ENCODE measurements at regions not wholly inside any gene's neighbourhood (a gene's known extent, or its start where the extent isn't known, plus 50 kb on each side); places are given as distances from the start of the nearest gene placed in this dataset.
A peak's percentile ranks its signal among the peaks of the same experiment; 100 is the strongest.
"Not testable (repeated sequence)": the region's sequence is repeated elsewhere in the genome, so short reads cannot be mapped to it uniquely, and the experiment has no call there.

DNA sequence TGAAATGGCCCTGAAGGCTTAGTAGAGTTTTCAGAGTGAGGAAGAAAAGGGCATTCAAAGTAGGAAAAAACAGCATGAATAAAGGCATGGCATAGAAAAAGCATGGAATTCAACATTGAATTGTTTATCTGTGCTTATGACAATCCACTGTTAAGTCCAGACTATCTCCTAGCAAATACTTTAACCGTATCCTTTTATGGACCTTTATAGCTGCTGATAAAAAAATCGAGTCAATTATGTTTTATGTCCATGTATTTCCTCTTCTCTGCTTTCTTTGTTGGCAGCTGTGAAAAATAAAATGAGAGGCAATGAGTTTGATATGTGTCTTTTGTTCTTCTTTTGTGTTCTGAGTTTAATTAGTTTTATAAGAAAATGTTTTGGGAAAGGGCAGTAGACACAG lies 70.4 kb downstream of the TDRD15 start:
- DNase-seq (ENCODE audit: low read depth, low spot score), result no peak

DNA sequence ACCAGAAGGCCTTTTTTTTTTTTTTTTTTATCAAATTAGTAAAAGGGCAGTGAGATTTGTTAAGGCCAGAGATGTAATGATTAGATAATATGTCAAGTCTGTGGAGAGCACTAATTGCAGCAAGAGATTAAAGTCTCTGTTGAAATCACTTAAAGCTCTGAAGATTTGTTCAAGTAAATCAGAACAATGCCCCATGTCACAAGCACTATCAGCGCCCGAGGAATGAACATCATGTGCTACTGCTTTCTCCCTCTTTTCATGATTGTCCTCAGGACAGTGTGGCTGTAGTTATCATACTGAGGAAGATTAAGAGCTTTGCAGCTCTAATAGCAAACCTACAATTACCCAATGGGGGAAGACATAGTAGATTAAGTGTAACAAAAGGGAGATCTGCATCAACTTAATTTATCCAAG lies 71.1 kb downstream of the TDRD15 start:
- DNase-seq (ENCODE audit: low read depth, low spot score), result no peak

DNA sequence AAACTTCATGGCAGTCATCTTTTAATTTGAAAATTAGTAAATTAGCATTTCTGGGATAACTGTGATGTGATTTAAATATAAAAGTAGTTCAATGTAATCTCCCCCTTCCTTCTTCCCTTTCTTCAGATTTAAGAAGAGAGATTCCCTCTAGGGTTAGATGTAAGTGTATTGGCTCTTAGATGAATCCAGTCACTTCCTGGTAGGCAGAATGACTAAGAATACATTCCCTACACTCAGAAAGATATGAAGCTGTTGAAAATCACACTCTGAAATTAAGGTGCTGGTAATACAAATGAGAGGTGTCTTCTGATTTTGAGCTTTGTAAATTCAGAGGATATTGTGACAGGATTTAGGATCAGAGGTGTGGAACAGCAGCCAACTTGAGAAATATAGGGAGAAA lies 71.6 kb downstream of the TDRD15 start:
- no peak for DNase-seq (ENCODE audit: low read depth, low spot score)

DNA sequence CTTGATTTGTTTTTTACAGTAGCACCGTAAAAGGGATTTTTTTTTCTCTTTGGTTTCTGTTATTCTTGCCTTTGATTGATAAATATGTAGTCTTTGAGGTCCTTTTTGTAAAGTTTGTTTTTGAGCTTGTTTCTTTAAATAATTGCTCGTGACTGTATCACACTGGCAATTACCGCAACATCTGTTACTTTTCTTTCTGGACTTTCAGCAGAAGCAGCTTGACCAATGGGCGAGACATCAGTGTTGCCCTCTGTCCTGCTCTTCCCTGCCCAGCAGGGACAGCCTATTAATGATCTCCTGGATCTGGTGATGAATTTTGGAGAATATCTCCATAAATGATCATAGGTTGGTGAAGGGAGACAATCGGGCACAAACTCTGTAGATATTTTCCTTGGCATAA lies 74.9 kb downstream of the TDRD15 start:
- DNase-seq (ENCODE audit: low read depth, low spot score), result no peak

DNA sequence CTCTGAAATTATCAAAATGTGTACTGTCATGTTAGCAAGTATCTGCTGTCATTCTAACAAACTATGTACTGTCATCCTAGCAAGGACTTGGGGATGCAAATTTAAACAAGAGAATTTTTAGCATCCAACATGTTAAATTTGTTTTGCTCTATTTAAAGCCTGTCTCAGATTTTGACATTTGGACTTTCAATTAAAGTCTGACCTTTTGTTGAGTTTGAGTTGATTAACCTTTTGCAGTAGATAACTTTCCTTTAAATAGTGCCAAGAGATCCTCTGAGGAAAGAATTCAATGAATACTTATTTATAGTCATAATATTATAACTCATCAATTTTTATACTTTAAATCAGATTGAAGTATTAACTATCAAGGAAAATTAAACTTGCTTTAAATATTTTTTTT lies 80.2 kb downstream of the TDRD15 start:
- no peak for DNase-seq (ENCODE audit: low read depth, low spot score)

DNA sequence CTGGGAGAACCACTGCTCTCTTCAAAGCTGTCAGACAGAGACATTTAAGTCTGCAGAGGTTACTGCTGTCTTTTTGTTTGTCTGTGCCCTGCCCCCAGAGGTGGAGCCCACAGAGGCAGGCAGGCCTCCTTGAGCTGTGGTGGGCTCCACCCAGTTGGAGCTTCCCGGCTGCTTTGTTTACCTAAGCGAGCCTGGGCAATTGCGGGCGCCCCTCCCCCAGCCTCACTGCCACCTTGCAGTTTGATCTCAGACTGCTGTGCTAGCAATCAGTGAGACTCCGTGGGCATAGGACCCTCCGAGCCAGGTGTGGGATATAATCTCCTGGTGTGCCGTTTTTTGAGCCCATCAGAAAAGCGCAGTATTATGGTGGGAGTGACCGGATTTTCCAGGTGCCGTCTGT lies 90.3 kb downstream of the TDRD15 start:
- not testable (repeated sequence) for DNase-seq (ENCODE audit: low read depth, low spot score)

DNA sequence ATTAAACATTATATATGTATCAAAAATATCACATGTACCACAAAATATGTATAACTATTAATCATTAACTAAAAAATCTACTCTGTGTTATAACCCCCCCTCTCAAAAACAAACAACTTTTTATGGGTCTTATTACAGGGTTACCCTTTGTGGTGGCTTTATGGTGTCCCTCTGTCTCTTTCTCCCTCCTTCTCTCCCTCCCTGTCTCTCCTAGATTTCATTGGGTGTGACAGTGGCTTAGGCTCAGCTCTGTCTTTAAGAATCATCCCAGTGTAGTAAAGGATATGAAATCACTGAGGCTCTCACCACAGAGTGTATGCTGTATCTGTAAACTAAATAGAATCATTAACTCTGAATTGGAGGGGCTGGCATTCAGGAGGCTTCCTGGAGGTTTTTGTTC lies 93.7 kb downstream of the TDRD15 start:
- DNase-seq (ENCODE audit: low read depth, low spot score), result no peak

DNA sequence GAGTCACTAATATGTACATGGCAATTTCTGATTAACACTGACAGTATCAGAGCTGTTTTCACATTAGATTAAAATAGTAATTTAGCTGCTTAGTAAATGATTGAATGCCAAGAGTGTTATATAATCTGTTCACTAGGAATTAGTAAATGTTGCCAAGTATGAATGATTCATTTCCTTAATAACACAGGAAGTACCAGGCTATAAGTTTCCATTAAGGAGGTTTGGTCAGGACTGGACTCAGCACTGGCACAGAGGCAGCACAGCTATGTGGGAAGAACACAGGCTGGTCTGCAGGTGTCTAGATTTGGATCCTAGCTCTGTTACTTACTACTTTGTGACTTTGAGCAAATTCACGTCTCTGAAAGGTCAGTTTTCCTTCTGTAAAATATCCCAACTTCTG lies 97.2 kb downstream of the TDRD15 start:
- peak; percentile 24 for DNase-seq (ENCODE audit: low read depth, low spot score)

DNA sequence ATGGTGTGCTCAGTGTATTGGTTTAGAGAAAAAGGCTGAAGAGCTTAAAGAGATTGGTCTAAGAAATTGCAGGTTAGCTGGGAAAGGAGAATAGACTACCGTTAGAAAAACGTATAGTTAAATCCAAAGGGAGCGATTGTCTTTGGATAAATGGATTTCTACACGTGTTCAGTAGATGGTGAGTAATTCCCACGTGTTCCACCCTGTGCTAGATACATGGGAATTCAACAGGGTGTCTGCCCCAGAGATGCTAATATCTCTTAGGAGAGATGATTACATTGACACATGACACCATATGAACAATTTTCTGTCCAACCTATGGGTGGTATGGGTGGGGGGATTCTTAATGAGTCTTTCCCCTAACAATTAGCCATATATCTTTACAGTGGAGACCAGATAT lies 99.8 kb downstream of the TDRD15 start:
- no peak for DNase-seq (ENCODE audit: low read depth, low spot score)

DNA sequence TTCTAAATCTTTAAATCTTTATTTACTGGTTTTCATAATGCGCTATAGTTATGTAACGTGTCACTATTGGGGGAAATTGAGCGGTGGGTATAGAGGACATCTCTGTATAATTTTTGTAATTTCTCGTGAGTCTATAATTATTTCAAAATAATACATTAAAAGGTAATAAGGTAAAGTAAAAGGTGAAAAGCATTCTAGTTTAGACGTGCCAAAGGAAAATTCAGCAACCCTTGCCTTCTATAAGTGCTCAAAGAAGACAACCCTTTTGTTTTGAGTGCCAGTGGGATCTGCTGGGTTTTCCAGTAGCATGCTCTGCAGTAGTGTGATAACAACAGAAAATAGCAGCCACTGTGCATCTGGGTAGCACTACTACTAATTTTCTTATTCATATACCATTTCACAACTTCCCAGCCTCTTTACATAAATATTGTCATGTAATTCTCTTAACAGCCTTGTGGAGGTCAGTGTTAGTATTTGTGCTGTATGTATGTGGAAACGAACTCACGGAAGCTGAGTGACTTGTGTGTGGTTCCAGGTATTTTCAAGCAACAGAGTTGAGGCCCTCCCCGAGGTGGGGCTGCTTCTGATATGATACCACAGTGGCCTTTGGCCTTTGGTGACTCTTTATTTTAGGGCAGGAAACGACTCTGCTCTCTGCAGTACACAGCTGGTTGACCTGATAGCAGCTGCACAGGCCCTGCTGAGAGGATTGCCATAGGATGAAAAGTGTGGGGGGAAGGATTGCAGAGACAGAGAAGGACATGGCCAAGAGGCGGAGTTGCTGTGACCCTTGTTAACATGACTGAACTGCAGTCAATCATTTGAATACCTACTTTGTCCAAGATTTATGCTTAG lies 104.5 kb downstream of the TDRD15 start:
- DNase-seq (ENCODE audit: low read depth, low spot score), result no peak

DNA sequence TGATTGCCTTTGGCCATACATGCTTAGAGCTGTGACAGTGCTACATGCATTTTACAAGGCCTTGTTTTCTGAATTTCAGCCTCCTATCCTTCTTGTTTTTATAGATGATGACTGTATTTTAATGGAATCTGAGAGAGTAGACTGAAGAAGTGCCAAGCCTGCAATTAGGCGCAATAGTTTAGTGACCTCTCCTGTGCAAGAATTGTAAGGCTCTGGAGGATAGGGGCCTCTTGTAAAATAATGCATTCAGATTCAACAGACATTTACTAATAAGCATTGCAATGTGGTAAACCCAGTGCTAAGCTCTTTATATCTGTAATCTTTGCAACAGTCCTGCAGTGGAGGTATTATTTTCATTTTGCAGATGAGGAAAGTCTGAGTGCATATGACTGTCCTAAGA lies 105.5 kb downstream of the TDRD15 start:
- DNase-seq (ENCODE audit: low read depth, low spot score), result no peak

DNA sequence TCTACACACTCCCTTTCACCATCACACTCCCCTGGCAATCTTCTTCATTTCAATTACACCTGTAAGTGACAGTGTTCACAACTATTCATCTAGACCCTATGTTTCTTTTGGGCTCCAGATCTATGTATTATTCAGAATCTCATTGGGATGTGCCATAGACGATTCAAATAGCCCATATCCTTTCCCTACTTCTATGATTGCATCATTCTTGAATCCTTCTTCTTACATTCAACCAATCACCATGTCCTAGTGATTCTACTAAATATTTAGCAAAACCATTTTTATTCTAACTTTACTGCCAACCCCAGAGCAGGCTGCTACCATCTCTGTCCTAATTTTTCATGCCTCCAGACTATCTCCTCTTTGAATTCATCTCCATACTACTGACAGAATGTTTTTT lies 106.4 kb downstream of the TDRD15 start:
- DNase-seq (ENCODE audit: low read depth, low spot score), result no peak

DNA sequence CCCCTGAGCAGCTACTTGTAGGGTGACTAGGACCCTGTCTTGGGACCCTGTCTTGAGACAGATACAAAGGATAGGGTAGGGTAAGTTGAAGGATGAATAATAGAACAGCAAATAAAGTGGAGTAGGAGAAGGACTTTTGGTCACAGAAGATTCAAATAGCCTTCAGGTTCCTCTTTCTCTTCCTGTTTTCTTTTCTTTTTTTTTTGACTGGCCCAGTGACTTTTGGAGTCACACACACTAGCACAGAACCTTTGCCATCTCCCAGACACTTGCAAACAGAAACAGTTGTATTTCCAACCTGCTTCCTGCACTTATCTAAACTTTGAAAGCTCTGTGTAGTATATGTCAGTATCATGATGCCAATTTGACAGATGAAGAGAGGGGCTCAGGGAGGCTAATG lies 108.2 kb downstream of the TDRD15 start:
- no peak for DNase-seq (ENCODE audit: low read depth, low spot score)

DNA sequence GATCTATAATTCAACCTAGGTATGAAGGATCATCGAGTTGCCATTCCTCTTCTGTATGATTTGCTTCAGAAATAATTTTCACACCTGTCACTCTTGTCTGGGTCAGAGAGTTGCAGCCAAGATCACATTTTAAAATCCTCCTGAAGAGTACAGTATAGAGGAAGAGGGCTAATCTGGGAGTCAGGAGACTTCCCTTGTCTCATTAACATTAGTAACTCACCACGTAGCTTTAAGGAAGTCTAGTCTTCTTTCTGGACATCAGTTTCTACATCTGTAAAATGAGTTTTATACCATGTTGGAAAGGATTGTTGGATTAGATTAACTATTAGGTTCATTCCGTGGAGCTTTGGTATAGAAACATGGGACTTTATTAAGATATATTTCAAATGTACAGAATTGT lies 109.4 kb downstream of the TDRD15 start:
- DNase-seq (ENCODE audit: low read depth, low spot score), result no peak

DNA sequence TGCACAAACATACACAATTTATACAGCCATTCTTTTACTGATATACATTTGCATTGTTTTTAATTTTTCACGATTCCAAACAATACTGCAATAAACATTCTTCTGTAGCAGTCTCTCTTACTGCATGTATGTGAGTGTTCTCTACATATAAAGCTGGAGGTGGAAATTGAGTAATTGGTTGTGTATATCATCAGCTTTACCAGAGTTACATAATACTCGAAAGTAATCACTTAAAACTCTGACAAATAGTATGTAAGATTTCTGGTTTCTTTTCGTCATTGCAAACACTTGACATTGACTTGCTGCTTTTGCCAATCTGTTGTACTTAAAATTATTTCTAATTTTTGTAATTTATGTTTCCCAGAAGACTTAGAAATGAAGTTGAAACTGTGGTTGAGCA lies 110.2 kb downstream of the TDRD15 start:
- DNase-seq (ENCODE audit: low read depth, low spot score), result no peak

DNA sequence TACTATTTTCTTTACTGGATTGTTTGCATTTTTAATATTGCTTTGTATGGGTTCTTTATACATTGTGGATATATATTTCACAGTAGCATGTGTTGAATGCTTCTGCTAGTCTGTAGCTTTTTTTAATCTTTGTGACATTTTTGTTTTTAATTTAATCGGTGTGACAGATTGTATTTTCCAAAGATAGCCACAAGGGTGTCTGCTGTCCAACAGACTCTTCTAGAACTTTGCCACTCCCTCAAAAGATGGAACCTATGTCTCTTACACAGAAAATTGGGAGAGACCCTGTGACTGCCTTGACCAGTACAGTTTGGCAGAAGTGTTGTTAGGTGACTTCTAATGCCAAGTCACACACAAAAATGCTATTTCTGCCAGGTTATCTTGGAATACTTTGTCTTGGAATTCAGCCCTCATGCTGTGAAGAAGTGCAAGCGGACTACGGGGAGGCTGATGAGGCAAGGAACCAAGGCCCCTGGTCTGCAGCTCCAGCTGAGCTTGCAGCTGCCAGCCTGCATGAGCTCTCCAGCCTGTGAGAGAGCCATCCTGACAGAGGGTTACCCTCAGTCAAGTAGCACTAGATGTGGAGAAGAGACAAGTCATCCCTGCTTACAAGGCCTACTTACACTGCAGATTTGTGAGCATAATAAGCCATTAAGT lies 110.8 kb downstream of the TDRD15 start:
- DNase-seq (ENCODE audit: low read depth, low spot score), result no peak

DNA sequence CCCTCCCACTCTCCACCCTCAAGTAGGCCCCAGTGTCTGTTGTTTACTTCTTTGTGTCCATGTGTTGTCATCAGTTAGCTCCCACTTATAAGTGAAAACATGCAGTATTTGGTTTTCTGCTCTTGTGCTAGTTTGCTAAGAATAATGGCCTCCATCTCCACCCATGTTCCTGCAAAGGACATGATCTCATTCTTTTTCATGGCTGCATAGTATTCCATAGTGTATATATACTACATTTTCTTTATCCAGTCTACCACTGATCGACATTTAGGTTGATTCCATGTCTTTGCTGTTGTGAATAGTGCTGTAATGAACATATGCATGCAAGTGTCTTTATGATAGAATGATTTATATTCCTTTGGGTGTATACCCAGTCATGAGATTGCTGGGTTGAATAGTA lies 116.0 kb downstream of the TDRD15 start:
- not testable (repeated sequence) for DNase-seq (ENCODE audit: low read depth, low spot score)

DNA sequence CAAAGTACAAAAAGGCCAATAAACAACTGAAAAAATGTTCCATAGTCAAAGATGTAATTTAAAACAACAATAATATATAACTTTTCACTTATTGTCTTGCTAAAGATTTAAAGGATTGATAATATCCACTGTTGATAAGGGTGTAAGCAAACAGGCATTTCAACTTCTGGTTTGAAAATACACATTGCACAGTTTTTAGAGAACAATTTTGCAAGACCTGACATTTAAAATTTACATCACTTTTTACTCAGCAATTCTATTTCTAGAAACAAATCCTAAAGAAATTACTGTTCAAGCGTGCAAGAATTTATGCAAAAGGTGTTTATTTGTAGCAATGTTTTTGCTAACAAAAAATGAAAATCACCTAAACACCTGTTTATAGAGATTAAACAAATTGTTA lies 120.4 kb downstream of the TDRD15 start:
- no peak for DNase-seq (ENCODE audit: low read depth, low spot score)

DNA sequence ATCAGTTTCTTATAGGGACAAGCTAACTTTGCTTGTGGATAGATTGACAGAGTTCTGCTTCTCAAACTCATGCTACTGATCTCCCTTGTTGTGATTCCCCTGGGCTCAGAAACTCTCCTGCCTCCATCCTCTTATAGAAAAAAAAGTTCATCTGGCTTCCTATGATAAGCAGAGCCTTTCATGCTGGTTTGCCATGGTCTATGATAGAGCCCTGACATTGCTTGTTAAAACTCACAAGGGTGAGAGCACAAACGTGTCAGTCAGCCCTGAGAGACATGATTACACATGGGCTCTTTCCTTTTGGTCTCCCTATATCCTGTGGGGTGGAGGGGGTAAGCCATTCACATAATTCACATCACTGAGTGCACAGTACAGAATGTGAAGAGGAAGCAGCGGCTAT lies 121.8 kb downstream of the TDRD15 start:
- DNase-seq (ENCODE audit: low read depth, low spot score), result no peak

DNA sequence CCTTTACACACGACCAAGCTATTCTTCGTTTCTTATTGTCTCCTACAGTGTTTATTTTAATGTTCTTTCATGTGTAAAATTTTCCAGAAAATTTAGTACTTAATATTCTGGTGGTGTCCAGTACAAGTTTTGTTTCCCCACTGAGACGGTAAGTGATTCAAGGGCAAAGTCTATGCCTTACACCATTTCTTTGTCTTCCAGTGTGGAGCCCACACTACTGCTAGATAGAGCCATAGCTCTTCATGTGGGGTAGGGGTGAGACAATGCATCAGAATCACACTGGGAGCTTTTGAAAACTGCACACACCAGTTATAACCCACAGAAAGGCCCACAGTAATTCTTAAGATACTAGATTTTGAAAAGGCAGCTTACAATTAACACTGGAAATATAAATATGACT lies 125.6 kb downstream of the TDRD15 start:
- DNase-seq (ENCODE audit: low read depth, low spot score), result no peak

DNA sequence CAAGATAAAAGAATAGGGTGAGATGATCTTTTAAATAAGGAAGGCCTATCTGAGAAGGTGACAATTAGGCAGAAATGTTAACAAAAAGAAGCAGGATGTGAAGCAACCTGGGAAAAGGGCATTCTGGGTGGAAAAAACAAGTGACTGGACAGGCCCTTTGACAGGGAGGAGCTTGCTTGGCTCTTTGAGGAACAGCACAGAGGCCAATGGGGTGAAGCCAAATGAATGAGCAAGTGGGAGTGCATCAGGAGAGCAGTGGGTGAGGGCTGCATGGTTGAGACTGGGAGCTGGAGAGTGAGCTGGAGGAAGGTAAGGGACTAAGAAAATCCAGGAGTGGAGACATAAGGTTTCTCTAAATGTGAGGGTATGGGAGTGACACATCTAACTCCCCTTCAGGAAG lies 126.9 kb downstream of the TDRD15 start:
- DNase-seq (ENCODE audit: low read depth, low spot score), result no peak

DNA sequence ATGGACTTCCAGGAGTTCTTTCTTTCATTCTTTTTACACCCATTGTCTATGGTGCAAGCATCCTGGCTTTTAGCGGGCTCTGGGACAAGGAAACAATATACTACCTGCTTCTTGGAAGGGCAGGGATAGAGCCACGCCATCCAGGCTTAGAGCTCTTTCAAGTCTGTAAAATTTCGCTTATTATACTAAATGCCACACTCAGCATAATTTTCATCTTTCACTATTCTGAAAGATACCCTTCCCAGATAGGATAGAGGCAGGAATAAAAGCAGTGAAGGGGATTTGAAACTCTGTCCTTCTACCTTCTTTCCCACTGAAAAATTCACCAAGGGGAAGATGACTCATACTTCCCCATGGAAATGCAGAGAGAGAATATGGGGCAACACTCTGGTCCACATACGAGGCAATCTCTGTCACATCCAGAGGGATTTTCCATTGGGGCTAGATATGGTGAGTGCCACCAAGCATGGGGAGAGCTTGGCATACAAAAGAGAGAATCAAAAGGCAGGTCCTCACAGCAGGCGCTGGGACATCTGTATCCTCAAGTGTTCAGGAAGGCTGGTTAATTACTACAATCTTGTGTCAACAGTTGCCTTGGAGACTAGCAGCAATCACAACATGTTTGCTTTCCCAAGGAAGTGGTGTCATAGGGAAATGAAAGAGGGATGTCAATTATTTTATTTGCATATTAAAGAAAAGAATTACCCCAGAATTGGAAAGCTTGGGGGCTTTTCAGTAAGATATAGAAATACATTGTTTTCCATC lies 127.6 kb downstream of the TDRD15 start:
- no peak for DNase-seq (ENCODE audit: low read depth, low spot score)

All from pulmonary artery endothelial cell (primary cell).